ENCODE measurements at regions not wholly inside any gene's neighbourhood (a gene's known extent, or its start where the extent isn't known, plus 50 kb on each side); places are given as distances from the start of the nearest gene placed in this dataset.

GRCh38 chr13:106034201-106034600 is 501.3 kb downstream of the EFNB2 start:
- no peaks in the 10 kb centered on the region for H3K36me3 ChIP-seq (ENCODE audit: control insufficient read depth, low read length)
- H3K9me3 ChIP-seq (ENCODE audit: control insufficient read depth, insufficient read depth, low read length): no peaks in the 10 kb centered on the region
- no peaks in the 10 kb centered on the region for H3K79me2 ChIP-seq (ENCODE audit: control insufficient read depth, low read length)
- H3K27ac ChIP-seq (ENCODE audit: low read depth, low read length): no peak overlapping the region
- H3K27me3 ChIP-seq (ENCODE audit: control insufficient read depth, low read length): no peaks in the 10 kb centered on the region
- no peaks in the 10 kb centered on the region for H3K4me1 ChIP-seq (ENCODE audit: control insufficient read depth, low read length)
- TF ChIP-seq EZH2phosphoT487 (IDR thresholded peaks at IDR 0.05; ENCODE audit: borderline replicate concordance, low read length): no peak
- no peak for TF ChIP-seq CTCF (IDR thresholded peaks at IDR 0.05; ENCODE audit: low read depth, low read length, poor library complexity, severe bottlenecking)
- H4K20me1 ChIP-seq (ENCODE audit: control insufficient read depth, insufficient read depth, low read depth, low read length): no peaks in the 10 kb centered on the region
- no peak overlapping the region for H3K4me2 ChIP-seq (ENCODE audit: low read length)
- no peaks in the 10 kb centered on the region for H3F3A ChIP-seq (ENCODE audit: control insufficient read depth, insufficient read depth)
- no peaks in the 10 kb centered on the region for H3K9me2 ChIP-seq (replicated peaks; ENCODE audit: control insufficient read depth, low read length)
- no peak overlapping the region for H3K4me3 ChIP-seq (ENCODE audit: low read length)

- H3K4me2 ChIP-seq (ENCODE audit: low read length): no peak overlapping the region
- H3K9me3 ChIP-seq (ENCODE audit: control insufficient read depth, insufficient read depth, low read length): no peaks in the 10 kb centered on the region
- H3K27ac ChIP-seq (ENCODE audit: low read depth, low read length): no peak overlapping the region
Measured at GRCh38 chr13:106033659-106034058, 501.8 kb downstream of the EFNB2 start.

GRCh38 chr13:106032441-106032840 is 503.0 kb downstream of the EFNB2 start:
- no peaks in the 10 kb centered on the region for H3K9me2 ChIP-seq (replicated peaks; ENCODE audit: control insufficient read depth, low read length)
- no peaks in the 10 kb centered on the region for H3K36me3 ChIP-seq (ENCODE audit: control insufficient read depth, low read length)
- no peak overlapping the region for H3K4me2 ChIP-seq (ENCODE audit: low read length)
- H3K9me3 ChIP-seq (ENCODE audit: control insufficient read depth, insufficient read depth, low read length): no peaks in the 10 kb centered on the region
- H4K20me1 ChIP-seq (ENCODE audit: control insufficient read depth, insufficient read depth, low read depth, low read length): no peaks in the 10 kb centered on the region
- no peaks in the 10 kb centered on the region for H3F3A ChIP-seq (ENCODE audit: control insufficient read depth, insufficient read depth)
- no peak for TF ChIP-seq EZH2phosphoT487 (IDR thresholded peaks at IDR 0.05; ENCODE audit: borderline replicate concordance, low read length)
- no peak for TF ChIP-seq CTCF (IDR thresholded peaks at IDR 0.05; ENCODE audit: low read depth, low read length, poor library complexity, severe bottlenecking)
- H3K79me2 ChIP-seq (ENCODE audit: control insufficient read depth, low read length): no peaks in the 10 kb centered on the region
- H3K27ac ChIP-seq (ENCODE audit: low read depth, low read length): no peak overlapping the region
- H3K4me3 ChIP-seq (ENCODE audit: low read length): no peak overlapping the region
- no peaks in the 10 kb centered on the region for H3K4me1 ChIP-seq (ENCODE audit: control insufficient read depth, low read length)
- H3K27me3 ChIP-seq (ENCODE audit: control insufficient read depth, low read length): no peaks in the 10 kb centered on the region

More at GRCh38 chr13:106033659-106034058, 501.8 kb downstream of the EFNB2 start:
- Histone ChIP-seq H3K27me3 (ENCODE audit: control insufficient read depth, low read length) (no peaks in the 10 kb centered on the region), H3F3A (ENCODE audit: control insufficient read depth, insufficient read depth) (no peaks in the 10 kb centered on the region), H3K36me3 (ENCODE audit: control insufficient read depth, low read length) (no peaks in the 10 kb centered on the region), H4K20me1 (ENCODE audit: control insufficient read depth, insufficient read depth, low read depth, low read length) (no peaks in the 10 kb centered on the region), H3K4me1 (ENCODE audit: control insufficient read depth, low read length) (no peaks in the 10 kb centered on the region), H3K9me2 (replicated peaks; ENCODE audit: control insufficient read depth, low read length) (no peaks in the 10 kb centered on the region), H3K79me2 (ENCODE audit: control insufficient read depth, low read length) (no peaks in the 10 kb centered on the region), H3K4me3 (ENCODE audit: low read length) (no peak overlapping the region)
- TF ChIP-seq EZH2phosphoT487 (IDR thresholded peaks at IDR 0.05; ENCODE audit: borderline replicate concordance, low read length) (no peak), CTCF (IDR thresholded peaks at IDR 0.05; ENCODE audit: low read depth, low read length, poor library complexity, severe bottlenecking) (no peak)
